Thoracic aorta (tissue), 2 donors: ENCODE measurements at regions not wholly inside any gene's neighbourhood (a gene's known extent, or its start where the extent isn't known, plus 50 kb on each side); places are given as distances from the start of the nearest gene placed in this dataset.

ENCODE experiments used
- ATAC-seq: fragments of 150-250 bp; one replicate; pipeline ENCODE4 v1.8.0; 2017; ENCODE audit warnings: low read depth; ENCODE audit not compliant: insufficient number of reproducible peaks, low FRiP score
- DNase-seq: peaks from one replicate; pipeline ENCODE4 v3.0.0-alpha.2; 2020; ENCODE audit warnings: low spot score
- H3K27ac ChIP-seq, 2 donors: fragments of 200-600 bp; sonication (generic); 1 replicate in 1 of 2; 2 replicates in 1 of 2; pipeline ENCODE4 v1.5.1; 2016; ENCODE audit warnings: mild to moderate bottlenecking in 2 of 2, moderate library complexity in 2 of 2
- H3K27me3 ChIP-seq: fragments of 200-600 bp; sonication (generic); replicated peaks from 2 replicates; pipeline ENCODE4 v1.6.0; 2016; ENCODE audit warnings: mild to moderate bottlenecking; ENCODE audit not compliant: insufficient read depth
- H3K36me3 ChIP-seq: fragments of 200-600 bp; sonication (generic); one replicate; pipeline ENCODE4 v1.5.1; 2016
- H3K4me1 ChIP-seq, 2 donors: fragments of 200-600 bp; sonication (generic); 1 replicate in 1 of 2; 2 replicates in 1 of 2; pipeline versions ENCODE4 v1.5.1 to v1.6.0; 2016; ENCODE audit warnings: low read depth in 2 of 2, mild to moderate bottlenecking in 1 of 2; ENCODE audit not compliant: control insufficient read depth in 1 of 2
- H3K4me3 ChIP-seq: fragments of 200-600 bp; sonication (generic); 2 replicates; pipeline ENCODE4 v1.5.1; 2016; ENCODE audit warnings: mild to moderate bottlenecking
- H3K9me3 ChIP-seq: fragments of 200-600 bp; sonication (generic); 2 replicates; pipeline ENCODE4 v1.5.1; 2016
- CTCF ChIP-seq: fragments of 200-600 bp; sonication (generic); IDR thresholded peaks from one replicate; pipeline ENCODE4 v1.5.1; 2019; ENCODE audit warnings: antibody characterized with exemption

GRCh38 chr2:219820767-219821166 is 193.3 kb downstream of the SLC4A3 start:
- TF ChIP-seq CTCF, result no peak
- Histone ChIP-seq H3K27ac (no peak overlapping the region), H3K4me1 (no peaks in the 10 kb centered on the region), H3K4me3 (no peak overlapping the region), H3K9me3 (no peaks in the 10 kb centered on the region), H3K27me3 (no peaks in the 10 kb centered on the region), H3K36me3 (no peaks in the 10 kb centered on the region)
- ATAC-seq (no peak), DNase-seq (no peak)

- no peak overlapping the region for H3K4me3 ChIP-seq
- no peak for ATAC-seq
- H3K27ac ChIP-seq, result no peak overlapping the region
- no peak for TF ChIP-seq CTCF
- H3K4me1 ChIP-seq, result no peaks in the 10 kb centered on the region
- H3K27me3 ChIP-seq, result no peaks in the 10 kb centered on the region
- no peaks in the 10 kb centered on the region for H3K9me3 ChIP-seq
- no peak for DNase-seq
- no peaks in the 10 kb centered on the region for H3K36me3 ChIP-seq
Observed at GRCh38 chr2:219823574-219823973, 196.1 kb downstream of the SLC4A3 start.

- ATAC-seq (no peak), DNase-seq (no peak)
- no peaks in the 10 kb centered on the region for H3K27me3 ChIP-seq
- no peak overlapping the region for H3K4me3 ChIP-seq
- no peaks in the 10 kb centered on the region for H3K36me3 ChIP-seq
- H3K4me1 ChIP-seq, result no peaks in the 10 kb centered on the region
- TF ChIP-seq CTCF, result no peak
- no peak overlapping the region for H3K27ac ChIP-seq
- H3K9me3 ChIP-seq, result no peaks in the 10 kb centered on the region
Observed at GRCh38 chr2:219824996-219825395, 197.6 kb downstream of the SLC4A3 start.

GRCh38 chr2:219828127-219828526 is 200.7 kb downstream of the SLC4A3 start:
- no peaks in the 10 kb centered on the region for H3K4me1 ChIP-seq
- H3K4me3 ChIP-seq, result no peak overlapping the region
- no peaks in the 10 kb centered on the region for H3K9me3 ChIP-seq
- ATAC-seq, result no peak
- H3K27ac ChIP-seq, result no peak overlapping the region
- no peaks in the 10 kb centered on the region for H3K27me3 ChIP-seq
- no peak for DNase-seq
- no peak for TF ChIP-seq CTCF
- no peaks in the 10 kb centered on the region for H3K36me3 ChIP-seq

- TF ChIP-seq CTCF, result no peak
- no peaks in the 10 kb centered on the region for H3K27me3 ChIP-seq
- no peaks in the 10 kb centered on the region for H3K9me3 ChIP-seq
- no peak overlapping the region for H3K4me3 ChIP-seq
- ATAC-seq (no peak), DNase-seq (no peak)
- H3K27ac ChIP-seq, result no peak overlapping the region
- no peaks in the 10 kb centered on the region for H3K4me1 ChIP-seq
- H3K36me3 ChIP-seq, result no peaks in the 10 kb centered on the region
Observed at GRCh38 chr2:219829667-219830352, 202.4 kb downstream of the SLC4A3 start.
